ENCODE measurements at regions not wholly inside any gene's neighbourhood (a gene's known extent, or its start where the extent isn't known, plus 50 kb on each side); places are given as distances from the start of the nearest gene placed in this dataset.

DNA sequence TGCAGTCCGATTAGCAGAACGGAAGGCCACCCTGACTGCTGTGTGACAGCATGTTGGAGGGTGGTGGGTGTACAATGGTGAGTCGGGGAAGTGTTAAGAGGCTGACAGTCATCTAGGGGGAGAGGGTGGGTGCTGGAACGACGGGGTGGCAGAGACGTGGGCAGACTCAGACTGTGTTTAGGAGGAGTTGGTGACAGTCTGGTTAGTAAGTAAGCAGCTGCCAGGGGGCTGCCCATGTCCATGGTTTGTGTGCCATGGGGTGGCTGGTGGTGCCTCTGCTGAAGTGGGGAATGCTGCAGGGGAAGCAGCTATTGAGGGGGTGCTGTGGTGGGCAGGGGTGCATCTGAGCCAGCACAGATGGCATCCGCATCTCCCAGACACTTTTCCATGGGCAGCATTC lies 51.3 kb upstream of the BOD1 start:
- TF ChIP-seq ZFX (IDR thresholded peaks at IDR 0.05; ENCODE audit: borderline replicate concordance) = no peak
- TF ChIP-seq, protein P1, sequence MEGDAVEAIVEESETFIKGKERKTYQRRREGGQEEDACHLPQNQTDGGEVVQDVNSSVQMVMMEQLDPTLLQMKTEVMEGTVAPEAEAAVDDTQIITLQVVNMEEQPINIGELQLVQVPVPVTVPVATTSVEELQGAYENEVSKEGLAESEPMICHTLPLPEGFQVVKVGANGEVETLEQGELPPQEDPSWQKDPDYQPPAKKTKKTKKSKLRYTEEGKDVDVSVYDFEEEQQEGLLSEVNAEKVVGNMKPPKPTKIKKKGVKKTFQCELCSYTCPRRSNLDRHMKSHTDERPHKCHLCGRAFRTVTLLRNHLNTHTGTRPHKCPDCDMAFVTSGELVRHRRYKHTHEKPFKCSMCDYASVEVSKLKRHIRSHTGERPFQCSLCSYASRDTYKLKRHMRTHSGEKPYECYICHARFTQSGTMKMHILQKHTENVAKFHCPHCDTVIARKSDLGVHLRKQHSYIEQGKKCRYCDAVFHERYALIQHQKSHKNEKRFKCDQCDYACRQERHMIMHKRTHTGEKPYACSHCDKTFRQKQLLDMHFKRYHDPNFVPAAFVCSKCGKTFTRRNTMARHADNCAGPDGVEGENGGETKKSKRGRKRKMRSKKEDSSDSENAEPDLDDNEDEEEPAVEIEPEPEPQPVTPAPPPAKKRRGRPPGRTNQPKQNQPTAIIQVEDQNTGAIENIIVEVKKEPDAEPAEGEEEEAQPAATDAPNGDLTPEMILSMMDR (IDR thresholded peaks at IDR 0.05) = no peak
- H3K27ac ChIP-seq = no peak overlapping the region

GRCh38 chr5:173668245-173668800 lies 51.9 kb upstream of the BOD1 start:
- H3K27ac ChIP-seq = no peak overlapping the region
- no peak for TF ChIP-seq ZFX (IDR thresholded peaks at IDR 0.05; ENCODE audit: borderline replicate concordance)
- TF ChIP-seq, protein P1 (IDR thresholded peaks at IDR 0.05) = no peak

DNA sequence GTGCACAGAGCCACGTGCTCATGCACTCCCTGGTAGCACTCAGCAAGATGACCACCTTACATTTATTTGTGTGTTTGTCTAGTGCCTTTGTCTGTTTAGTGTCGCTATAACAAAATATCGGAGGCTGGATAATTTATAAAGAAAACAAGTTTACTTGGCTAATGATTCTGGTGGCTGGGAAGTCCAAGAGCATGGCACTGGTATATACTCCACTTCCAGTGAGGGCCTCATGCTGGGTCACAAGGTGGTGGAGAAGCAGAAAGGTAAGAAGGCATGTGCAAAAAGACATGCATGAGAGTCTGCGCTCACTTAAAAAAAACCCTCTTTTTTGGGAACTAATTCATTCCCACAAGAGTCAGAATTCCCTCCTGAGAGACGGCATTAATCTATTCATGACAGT lies 52.5 kb upstream of the BOD1 start:
- TF ChIP-seq, protein P1 (IDR thresholded peaks at IDR 0.05) = no peak
- TF ChIP-seq ZFX (IDR thresholded peaks at IDR 0.05; ENCODE audit: borderline replicate concordance) = no peak

GRCh38 chr5:173669483-173669882 lies 53.0 kb upstream of the BOD1 start:
- H3K27ac ChIP-seq = no peak overlapping the region
- TF ChIP-seq ZFX (IDR thresholded peaks at IDR 0.05; ENCODE audit: borderline replicate concordance) = no peak
- TF ChIP-seq, protein P1 (IDR thresholded peaks at IDR 0.05) = no peak

More for the DNA sequence above, 52.5 kb upstream of the BOD1 start:
- H3K27ac ChIP-seq = no peak overlapping the region

- TF ChIP-seq, protein P1 (IDR thresholded peaks at IDR 0.05) = no peak
- no peak for TF ChIP-seq ZFX (IDR thresholded peaks at IDR 0.05; ENCODE audit: borderline replicate concordance)
- H3K27ac ChIP-seq = no peak overlapping the region
Measured at GRCh38 chr5:173670130-173670651, 53.7 kb upstream of the BOD1 start.

- TF ChIP-seq, protein P1 (IDR thresholded peaks at IDR 0.05) = no peak
- no peak for TF ChIP-seq ZFX (IDR thresholded peaks at IDR 0.05; ENCODE audit: borderline replicate concordance)
- H3K27ac ChIP-seq = no peak overlapping the region
Measured at GRCh38 chr5:173670791-173671120, 54.3 kb upstream of the BOD1 start.

DNA sequence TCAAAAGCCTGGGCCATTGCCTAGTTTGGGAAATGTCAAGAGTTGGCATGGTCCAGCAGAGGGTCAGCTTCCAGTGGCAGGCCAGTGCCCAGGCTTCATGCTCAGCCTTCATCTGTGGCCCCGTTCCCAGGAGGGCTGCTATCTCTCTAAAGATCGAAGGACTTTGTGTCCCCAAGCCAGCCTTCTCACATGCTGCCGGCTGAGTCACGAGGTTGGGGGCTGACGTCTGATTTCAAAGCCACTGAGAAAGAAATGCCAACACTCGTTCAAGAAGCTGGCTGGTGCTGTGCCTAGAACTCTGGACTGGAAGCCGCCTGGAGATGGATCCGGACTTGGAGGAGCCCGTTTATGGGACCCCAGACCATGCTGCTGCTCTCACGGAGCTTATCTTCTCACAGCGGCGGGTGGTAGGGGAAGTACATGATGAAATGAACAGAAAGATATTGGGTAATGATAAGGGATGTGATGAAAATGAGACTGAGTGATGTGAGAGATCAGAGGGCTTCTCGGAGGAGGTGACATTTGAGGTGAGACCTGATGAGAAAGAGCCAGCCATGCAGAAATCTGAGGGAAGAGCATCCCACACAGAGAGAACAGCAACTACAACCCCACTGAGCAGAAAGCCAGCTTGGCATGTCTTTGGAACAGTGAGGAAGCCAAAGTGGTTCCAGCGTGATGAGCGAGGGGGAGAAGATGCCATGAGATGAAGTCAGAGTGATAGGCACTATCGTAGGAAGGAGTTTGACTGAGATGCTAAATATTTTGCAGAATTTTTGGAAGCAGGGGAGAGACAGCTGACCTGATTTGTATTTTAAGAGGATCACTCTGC lies 54.9 kb upstream of the BOD1 start:
- no peak for TF ChIP-seq ZFX (IDR thresholded peaks at IDR 0.05; ENCODE audit: borderline replicate concordance)
- TF ChIP-seq, protein P1 (IDR thresholded peaks at IDR 0.05) = no peak
- no peak overlapping the region for H3K27ac ChIP-seq
